Hepatocyte (in vitro differentiated cells): ENCODE measurements at regions not wholly inside any gene's neighbourhood (a gene's known extent, or its start where the extent isn't known, plus 50 kb on each side); places are given as distances from the start of the nearest gene placed in this dataset.

Experiments
- CTCF ChIP-seq: fragments of 200-600 bp; sonication (generic); IDR thresholded peaks from 2 replicates; pipeline ENCODE4 v1.5.1; 2016; ENCODE audit warnings: antibody characterized with exemption, mild to moderate bottlenecking; ENCODE audit not compliant: poor library complexity
- EZH2 ChIP-seq: fragments of 200-600 bp; sonication (generic); IDR thresholded peaks from 2 replicates; pipeline ENCODE4 v1.6.1; 2016; ENCODE audit warnings: antibody characterized with exemption, mild to moderate bottlenecking, borderline replicate concordance

- TF ChIP-seq EZH2 (no peak), CTCF (no peak)
These were observed 460.6 kb downstream of the AACS start for GRCh38 chr12:125525879-125526278.
